ENCODE measurements at regions not wholly inside any gene's neighbourhood (a gene's known extent, or its start where the extent isn't known, plus 50 kb on each side); places are given as distances from the start of the nearest gene placed in this dataset.

- TF ChIP-seq CTCF (IDR thresholded peaks at IDR 0.05 in 2 of 3, conservative IDR thresholded peaks at IDR 0.05 in 1 of 3; ENCODE audit: insufficient read depth in 2 of 3, low read depth in 1 of 3, low read length in 3 of 3), result no peak
- TF ChIP-seq, protein P1, sequence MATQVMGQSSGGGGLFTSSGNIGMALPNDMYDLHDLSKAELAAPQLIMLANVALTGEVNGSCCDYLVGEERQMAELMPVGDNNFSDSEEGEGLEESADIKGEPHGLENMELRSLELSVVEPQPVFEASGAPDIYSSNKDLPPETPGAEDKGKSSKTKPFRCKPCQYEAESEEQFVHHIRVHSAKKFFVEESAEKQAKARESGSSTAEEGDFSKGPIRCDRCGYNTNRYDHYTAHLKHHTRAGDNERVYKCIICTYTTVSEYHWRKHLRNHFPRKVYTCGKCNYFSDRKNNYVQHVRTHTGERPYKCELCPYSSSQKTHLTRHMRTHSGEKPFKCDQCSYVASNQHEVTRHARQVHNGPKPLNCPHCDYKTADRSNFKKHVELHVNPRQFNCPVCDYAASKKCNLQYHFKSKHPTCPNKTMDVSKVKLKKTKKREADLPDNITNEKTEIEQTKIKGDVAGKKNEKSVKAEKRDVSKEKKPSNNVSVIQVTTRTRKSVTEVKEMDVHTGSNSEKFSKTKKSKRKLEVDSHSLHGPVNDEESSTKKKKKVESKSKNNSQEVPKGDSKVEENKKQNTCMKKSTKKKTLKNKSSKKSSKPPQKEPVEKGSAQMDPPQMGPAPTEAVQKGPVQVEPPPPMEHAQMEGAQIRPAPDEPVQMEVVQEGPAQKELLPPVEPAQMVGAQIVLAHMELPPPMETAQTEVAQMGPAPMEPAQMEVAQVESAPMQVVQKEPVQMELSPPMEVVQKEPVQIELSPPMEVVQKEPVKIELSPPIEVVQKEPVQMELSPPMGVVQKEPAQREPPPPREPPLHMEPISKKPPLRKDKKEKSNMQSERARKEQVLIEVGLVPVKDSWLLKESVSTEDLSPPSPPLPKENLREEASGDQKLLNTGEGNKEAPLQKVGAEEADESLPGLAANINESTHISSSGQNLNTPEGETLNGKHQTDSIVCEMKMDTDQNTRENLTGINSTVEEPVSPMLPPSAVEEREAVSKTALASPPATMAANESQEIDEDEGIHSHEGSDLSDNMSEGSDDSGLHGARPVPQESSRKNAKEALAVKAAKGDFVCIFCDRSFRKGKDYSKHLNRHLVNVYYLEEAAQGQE (IDR thresholded peaks at IDR 0.05; ENCODE audit: borderline replicate concordance), result no peak
- TF ChIP-seq, protein P1 (CRISPR knock-in tag; IDR thresholded peaks at IDR 0.05; ENCODE audit: low read depth), result no peak
- no peak for TF ChIP-seq GATA2 (CRISPR knock-in tag; IDR thresholded peaks at IDR 0.05)
- no peak for TF ChIP-seq SRSF9 (IDR thresholded peaks at IDR 0.05; ENCODE audit: borderline replicate concordance, low read depth, low read length)
- TF ChIP-seq NR1H2 (CRISPR knock-in tag; IDR thresholded peaks at IDR 0.05), result no peak
- TF ChIP-seq ZNF639 (CRISPR knock-in tag; conservative IDR thresholded peaks at IDR 0.05 in 1 of 2, IDR thresholded peaks at IDR 0.05 in 1 of 2), result no peak
- no peak for TF ChIP-seq GABPA (tag; conservative IDR thresholded peaks at IDR 0.05; ENCODE audit: low read depth)
Observed at GRCh38 chr3:132872711-132873110, 150.5 kb upstream of the NPHP3 start.
